ENCODE measurements at regions not wholly inside any gene's neighbourhood (a gene's known extent, or its start where the extent isn't known, plus 50 kb on each side); places are given as distances from the start of the nearest gene placed in this dataset.

GRCh38 chr6:27688014-27688586 lies 215.2 kb upstream of the ZNF184 start:
- H3K4me1 ChIP-seq = peaks cover 0 to 23% (median 5%) of the 10 kb centered on the region in 3 donors
- H3K27me3 ChIP-seq = peaks cover 0 to 21% (median 0%) of the 10 kb centered on the region in 4 donors
- DNase-seq = no peak
- WGBS, 2 donors = 0 to 3% methylated on average over 21 to 28 of the region's 28 CpGs
- peak overlapping the region; percentile 3 to 69 (median 42) for H3K27ac ChIP-seq
- intact Hi-C loops (cut with DNase I) = no loop called here
- TF ChIP-seq POLR2A (IDR thresholded peaks at IDR 0.05) (no peak), CTCF (IDR thresholded peaks at IDR 0.05) (no peak)
- H3K36me3 ChIP-seq = no peaks in the 10 kb centered on the region
- H3K9me3 ChIP-seq = no peaks in the 10 kb centered on the region
- peak overlapping the region; percentile 38 to 60 (median 51) for H3K4me3 ChIP-seq

- TF ChIP-seq POLR2A (IDR thresholded peaks at IDR 0.05) (no peak), CTCF (IDR thresholded peaks at IDR 0.05) (peak in 5 of 6 experiments; percentile 20 to 65 (median 54))
- no peaks in the 10 kb centered on the region for H3K36me3 ChIP-seq
- peaks cover 0 to 23% (median 5%) of the 10 kb centered on the region in 3 donors for H3K4me1 ChIP-seq
- H3K4me3 ChIP-seq = peak overlapping the region; percentile 38 to 60 (median 51)
- WGBS, 2 donors = 2 to 3% methylated on average over 21 to 23 of the region's 43 CpGs
- peak overlapping the region; percentile 3 to 69 (median 42) for H3K27ac ChIP-seq
- peaks cover 0 to 23% (median 0%) of the 10 kb centered on the region in 4 donors for H3K27me3 ChIP-seq
- no peak for DNase-seq
- H3K9me3 ChIP-seq = no peaks in the 10 kb centered on the region
- intact Hi-C loops (cut with DNase I) = no loop called here
These were observed 214.5 kb upstream of the ZNF184 start for GRCh38 chr6:27687154-27688013.

GRCh38 chr6:27685279-27685678 lies 212.4 kb upstream of the ZNF184 start:
- intact Hi-C loops (cut with DNase I) = no loop called here
- Histone ChIP-seq H3K27me3 (peaks cover 0 to 43% (median 12%) of the 10 kb centered on the region in 4 donors), H3K4me3 (no peak overlapping the region), H3K27ac (no peak overlapping the region), H3K9me3 (peaks cover 0 to 11% (median 9%) of the 10 kb centered on the region in 3 donors), H3K36me3 (no peaks in the 10 kb centered on the region), H3K4me1 (peaks cover 0 to 32% (median 5%) of the 10 kb centered on the region in 3 donors)
- TF ChIP-seq POLR2A (IDR thresholded peaks at IDR 0.05) (no peak), CTCF (IDR thresholded peaks at IDR 0.05) (no peak)
- WGBS, 2 donors = 61 to 71% methylated on average over 6 to 8 of the region's 8 CpGs
- DNase-seq = no peak

- Histone ChIP-seq H3K36me3 (no peaks in the 10 kb centered on the region), H3K4me1 (peaks cover 0 to 39% (median 5%) of the 10 kb centered on the region in 3 donors), H3K4me3 (no peak overlapping the region), H3K27me3 (peaks cover 0 to 51% (median 19%) of the 10 kb centered on the region in 4 donors), H3K27ac (no peak overlapping the region), H3K9me3 (peaks cover 0 to 13% (median 11%) of the 10 kb centered on the region in 3 donors)
- intact Hi-C loops (cut with DNase I) = no loop called here
- WGBS, 2 donors = 41 to 46% methylated on average over 28 to 34 of the region's 34 CpGs
- TF ChIP-seq CTCF (IDR thresholded peaks at IDR 0.05) = no peak
- no peak for TF ChIP-seq POLR2A (IDR thresholded peaks at IDR 0.05)
- DNase-seq = no peak
These were observed 211.6 kb upstream of the ZNF184 start for GRCh38 chr6:27684264-27685211.

All from esophagus squamous epithelium (tissue), 5 donors.